ENCODE measurements at regions not wholly inside any gene's neighbourhood (a gene's known extent, or its start where the extent isn't known, plus 50 kb on each side); places are given as distances from the start of the nearest gene placed in this dataset.

- no peak for DNase-seq
Measured at GRCh38 chr13:39245688-39246087, 207.4 kb downstream of the NHLRC3 start.

- DNase-seq: no peak
Measured at GRCh38 chr13:39249982-39250381, 211.7 kb downstream of the NHLRC3 start.

GRCh38 chr13:39250440-39250839 is 212.2 kb downstream of the NHLRC3 start:
- DNase-seq: no peak

- no peak for DNase-seq
Measured at GRCh38 chr13:39251340-39251739, 213.1 kb downstream of the NHLRC3 start.

GRCh38 chr13:39253774-39254173 is 215.5 kb downstream of the NHLRC3 start:
- peak; percentile 13 for DNase-seq

- no peak for DNase-seq
Measured at GRCh38 chr13:39254601-39255000, 216.3 kb downstream of the NHLRC3 start.

GRCh38 chr13:39257642-39258041 is 219.4 kb downstream of the NHLRC3 start:
- DNase-seq: no peak

- no peak for DNase-seq
Measured at GRCh38 chr13:39259371-39260140, 221.3 kb downstream of the NHLRC3 start.

- DNase-seq: peak; percentile 80
Measured at GRCh38 chr13:39263033-39263432, 224.8 kb downstream of the NHLRC3 start.

GRCh38 chr13:39263531-39263930 is 225.3 kb downstream of the NHLRC3 start:
- no peak for DNase-seq

GRCh38 chr13:39266426-39266825 is 228.2 kb downstream of the NHLRC3 start:
- DNase-seq: no peak

- DNase-seq: no peak
Measured at GRCh38 chr13:39268398-39268797, 230.1 kb downstream of the NHLRC3 start.

GRCh38 chr13:39269004-39269403 is 230.7 kb downstream of the NHLRC3 start:
- DNase-seq: no peak

- no peak for DNase-seq
Measured at GRCh38 chr13:39269411-39269810, 231.2 kb downstream of the NHLRC3 start.

- DNase-seq: no peak
Measured at GRCh38 chr13:39272994-39273393, 234.7 kb downstream of the NHLRC3 start.

GRCh38 chr13:39273953-39274738 is 235.9 kb downstream of the NHLRC3 start:
- DNase-seq: peak; percentile 56

- no peak for DNase-seq
Measured at GRCh38 chr13:39274739-39275325, 236.6 kb downstream of the NHLRC3 start.

- no peak for DNase-seq
Measured at GRCh38 chr13:39279077-39279476, 240.8 kb downstream of the NHLRC3 start.

- DNase-seq: peak; percentile 58
Measured at GRCh38 chr13:39281539-39282150, 243.4 kb downstream of the NHLRC3 start.

- peak; percentile 26 for DNase-seq
Measured at GRCh38 chr13:39282400-39282972, 244.2 kb downstream of the NHLRC3 start.

- no peak for DNase-seq
Measured at GRCh38 chr13:39283072-39283471, 244.8 kb downstream of the NHLRC3 start.

GRCh38 chr13:39284801-39285388 is 246.6 kb downstream of the NHLRC3 start:
- DNase-seq: no peak
